Coronary artery (tissue), 2 donors: ENCODE measurements at regions not wholly inside any gene's neighbourhood (a gene's known extent, or its start where the extent isn't known, plus 50 kb on each side); places are given as distances from the start of the nearest gene placed in this dataset.

Source experiments
- DNase-seq: peaks from one replicate; pipeline ENCODE4 v3.0.0-alpha.2; 2017; ENCODE audit warnings: low spot score
- H3K27ac ChIP-seq, 2 donors: fragments of 200-600 bp; sonication (generic); one replicate each; pipeline ENCODE4 v1.5.1; 2016 to 2019
- H3K4me3 ChIP-seq: fragments of 200-600 bp; sonication (generic); 2 replicates; pipeline ENCODE4 v1.5.1; 2016; ENCODE audit warnings: mild to moderate bottlenecking, moderate library complexity
- TF ChIP-seq, protein P1 (sequence below): fragments of 200-600 bp; sonication (generic); IDR thresholded peaks from one replicate; pipeline ENCODE4 v1.5.1; 2019; ENCODE audit warnings: antibody characterized with exemption

DNA sequence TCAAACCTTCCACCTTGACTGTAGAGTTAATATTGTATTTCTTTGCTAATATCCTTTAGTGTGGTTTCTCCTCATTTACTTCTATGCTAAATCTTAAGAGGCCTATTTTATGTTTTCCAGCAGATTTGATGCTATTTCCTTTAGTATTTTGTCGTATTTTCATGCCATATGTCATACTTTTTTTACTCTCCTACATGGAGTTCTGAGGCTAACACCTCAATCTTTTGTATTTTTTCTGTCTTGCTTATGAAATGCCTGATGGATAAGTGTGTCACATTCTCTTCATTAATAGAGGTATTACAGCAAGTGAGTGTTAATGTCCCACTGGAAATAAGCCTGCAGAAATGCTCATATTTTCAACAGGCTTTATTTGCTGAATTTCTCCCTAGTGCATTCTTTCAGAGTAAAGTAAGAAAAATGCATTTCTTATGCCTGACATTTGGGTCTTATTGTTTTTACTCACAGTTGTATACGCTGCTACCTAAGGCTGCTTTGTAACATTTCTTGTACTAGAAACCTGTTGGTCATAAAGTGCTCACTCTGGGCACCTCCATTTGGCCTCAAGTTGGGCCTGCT is 63.2 kb downstream of the DIPK2A start:
- DNase-seq = no peak
- Histone ChIP-seq H3K4me3 (no peak overlapping the region), H3K27ac (no peak overlapping the region)
- TF ChIP-seq, protein P1, sequence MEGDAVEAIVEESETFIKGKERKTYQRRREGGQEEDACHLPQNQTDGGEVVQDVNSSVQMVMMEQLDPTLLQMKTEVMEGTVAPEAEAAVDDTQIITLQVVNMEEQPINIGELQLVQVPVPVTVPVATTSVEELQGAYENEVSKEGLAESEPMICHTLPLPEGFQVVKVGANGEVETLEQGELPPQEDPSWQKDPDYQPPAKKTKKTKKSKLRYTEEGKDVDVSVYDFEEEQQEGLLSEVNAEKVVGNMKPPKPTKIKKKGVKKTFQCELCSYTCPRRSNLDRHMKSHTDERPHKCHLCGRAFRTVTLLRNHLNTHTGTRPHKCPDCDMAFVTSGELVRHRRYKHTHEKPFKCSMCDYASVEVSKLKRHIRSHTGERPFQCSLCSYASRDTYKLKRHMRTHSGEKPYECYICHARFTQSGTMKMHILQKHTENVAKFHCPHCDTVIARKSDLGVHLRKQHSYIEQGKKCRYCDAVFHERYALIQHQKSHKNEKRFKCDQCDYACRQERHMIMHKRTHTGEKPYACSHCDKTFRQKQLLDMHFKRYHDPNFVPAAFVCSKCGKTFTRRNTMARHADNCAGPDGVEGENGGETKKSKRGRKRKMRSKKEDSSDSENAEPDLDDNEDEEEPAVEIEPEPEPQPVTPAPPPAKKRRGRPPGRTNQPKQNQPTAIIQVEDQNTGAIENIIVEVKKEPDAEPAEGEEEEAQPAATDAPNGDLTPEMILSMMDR = no peak

- Histone ChIP-seq H3K27ac (no peak overlapping the region), H3K4me3 (no peak overlapping the region)
- TF ChIP-seq, protein P1 = no peak
- DNase-seq = no peak
Observed at GRCh38 chr3:144036498-144036897, 64.9 kb downstream of the DIPK2A start.

- Histone ChIP-seq H3K27ac (no peak overlapping the region), H3K4me3 (no peak overlapping the region)
- TF ChIP-seq, protein P1 = no peak
- DNase-seq = no peak
Observed at GRCh38 chr3:144039661-144040060, 68.0 kb downstream of the DIPK2A start.

DNA sequence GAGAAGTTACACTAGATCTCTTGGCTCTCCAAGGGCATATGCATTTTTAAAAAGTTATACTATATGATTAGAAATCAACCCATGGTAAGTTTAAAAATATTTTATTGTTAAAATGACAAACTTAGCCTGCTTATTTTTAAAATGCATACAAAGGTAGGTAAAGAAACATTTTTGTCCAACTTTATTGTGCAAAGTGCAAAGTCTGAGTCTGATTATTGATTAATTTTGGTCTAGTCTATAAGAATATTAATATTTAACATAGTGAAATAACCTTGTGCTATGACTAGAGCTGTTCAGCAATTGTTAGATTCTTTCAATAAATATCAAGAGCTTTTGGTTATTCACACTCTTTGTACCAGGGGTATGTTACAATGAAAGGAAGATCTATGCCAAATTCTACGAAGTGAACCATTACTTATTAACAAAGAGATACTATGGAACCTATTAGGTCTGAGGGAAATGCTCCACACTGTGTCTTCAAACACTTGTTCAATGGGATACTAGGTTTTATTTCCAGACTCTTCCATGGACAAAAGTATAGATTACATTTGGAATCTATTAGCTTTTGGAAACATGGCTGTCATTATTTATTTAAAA is 70.4 kb downstream of the DIPK2A start:
- H3K4me3 ChIP-seq = no peak overlapping the region
- DNase-seq = no peak
- H3K27ac ChIP-seq = no peak overlapping the region
- TF ChIP-seq, protein P1 = no peak

DNA sequence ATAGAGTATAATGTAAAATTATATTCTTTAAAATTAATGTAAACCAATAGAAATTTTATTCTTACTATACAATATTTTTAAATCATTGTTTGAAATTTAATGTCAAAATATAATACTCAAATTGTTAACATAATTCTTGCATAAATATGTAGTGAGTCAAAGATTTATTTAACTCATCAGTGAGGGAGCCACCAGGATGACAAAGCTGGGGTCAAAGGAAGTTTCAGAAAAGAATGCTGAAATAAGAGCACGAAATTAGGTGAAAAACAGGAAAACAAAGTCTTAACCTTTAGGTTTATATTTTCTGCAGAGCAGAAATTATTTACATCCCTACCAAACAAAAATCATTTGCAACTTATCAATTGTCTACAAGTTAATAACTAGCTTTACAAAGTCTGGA is 74.1 kb downstream of the DIPK2A start:
- H3K4me3 ChIP-seq = no peak overlapping the region
- H3K27ac ChIP-seq = no peak overlapping the region
- TF ChIP-seq, protein P1 = no peak
- no peak for DNase-seq

GRCh38 chr3:144049374-144049773 is 77.8 kb downstream of the DIPK2A start:
- Histone ChIP-seq H3K27ac (no peak overlapping the region), H3K4me3 (no peak overlapping the region)
- TF ChIP-seq, protein P1 = no peak
- DNase-seq = no peak

GRCh38 chr3:144051211-144051610 is 79.6 kb downstream of the DIPK2A start:
- no peak overlapping the region for H3K27ac ChIP-seq
- DNase-seq = no peak
- no peak overlapping the region for H3K4me3 ChIP-seq
- TF ChIP-seq, protein P1 = no peak
